Loucy (cell line): ENCODE measurements at regions not wholly inside any gene's neighbourhood (a gene's known extent, or its start where the extent isn't known, plus 50 kb on each side); places are given as distances from the start of the nearest gene placed in this dataset.

Experiments used
- CTCF ChIP-seq: fragments of 200-600 bp; sonication (generic); conservative IDR thresholded peaks from 2 replicates; pipeline ENCODE4 v1.5.1; 2014; ENCODE audit warnings: mild to moderate bottlenecking, antibody characterized with exemption, low read length
- EZH2phosphoT487 ChIP-seq: fragments of 200-600 bp; IDR thresholded peaks from 2 replicates; pipeline ENCODE4 v1.6.1; 2018; ENCODE audit warnings: antibody characterized with exemption, mild to moderate bottlenecking, moderate library complexity, borderline replicate concordance

GRCh38 chr4:103934178-103934789 is 214.5 kb upstream of the TACR3 start:
- TF ChIP-seq CTCF (peak; percentile 86), EZH2phosphoT487 (no peak)
